GM13977 (cell line): ENCODE measurements at regions not wholly inside any gene's neighbourhood (a gene's known extent, or its start where the extent isn't known, plus 50 kb on each side); places are given as distances from the start of the nearest gene placed in this dataset.

Experiments
- DNase-seq: peaks from one replicate; pipeline ENCODE4 v3.0.0; 2012; ENCODE audit warnings: low spot score
- CTCF ChIP-seq: IDR thresholded peaks from 2 replicates; pipeline ENCODE4 v1.5.1; 2012; ENCODE audit warnings: mild to moderate bottlenecking, control low read depth; ENCODE audit not compliant: insufficient read depth; ENCODE audit errors: extremely low read depth, missing control alignments
- in situ Hi-C: fragments of 300-500 bp; cut with MboI; formaldehyde crosslinking; loops from one replicate; pipeline ENCODE4 v1.12.0; 2022; ENCODE audit warnings: low sequenced_read_pairs, low pct_unique_long_range_greater_than_20kb, mixed read lengths, inconsistent platforms; ENCODE audit not compliant: unreplicated experiment

GRCh38 chr5:39638813-39639212 is 214.0 kb upstream of the DAB2 start:
- in situ Hi-C loops, result no loop called here
- no peak for DNase-seq
- TF ChIP-seq CTCF, result no peak

- DNase-seq, result no peak
- in situ Hi-C loops, result no loop called here
- no peak for TF ChIP-seq CTCF
Observed at GRCh38 chr5:39633057-39633456, 208.3 kb upstream of the DAB2 start.

GRCh38 chr5:39631958-39632357 is 207.2 kb upstream of the DAB2 start:
- no peak for TF ChIP-seq CTCF
- in situ Hi-C loops, result no loop called here

GRCh38 chr5:39629946-39630345 is 205.2 kb upstream of the DAB2 start:
- DNase-seq, result no peak
- TF ChIP-seq CTCF, result no peak
- in situ Hi-C loops, result no loop called here

More at GRCh38 chr5:39631958-39632357, 207.2 kb upstream of the DAB2 start:
- DNase-seq, result no peak

GRCh38 chr5:39628348-39628747 is 203.6 kb upstream of the DAB2 start:
- TF ChIP-seq CTCF, result no peak
- in situ Hi-C loops, result no loop called here
- DNase-seq, result no peak

GRCh38 chr5:39624890-39625289 is 200.1 kb upstream of the DAB2 start:
- no peak for DNase-seq
- no peak for TF ChIP-seq CTCF
- in situ Hi-C loops, result no loop called here
